Activated T-cell treated with anti-CD3 and anti-CD28 coated beads, Interleukin-2, amount 50 U/mL, for 48 hours (primary cell): ENCODE measurements at regions not wholly inside any gene's neighbourhood (a gene's known extent, or its start where the extent isn't known, plus 50 kb on each side); places are given as distances from the start of the nearest gene placed in this dataset.
"Not testable (repeated sequence)": the region's sequence is repeated elsewhere in the genome, so short reads cannot be mapped to it uniquely, and the experiment has no call there.

Experiments used
- DNase-seq, 2 experiments: peaks; one replicate each; pipeline ENCODE4 v3.0.0-alpha.2; 2020

DNA sequence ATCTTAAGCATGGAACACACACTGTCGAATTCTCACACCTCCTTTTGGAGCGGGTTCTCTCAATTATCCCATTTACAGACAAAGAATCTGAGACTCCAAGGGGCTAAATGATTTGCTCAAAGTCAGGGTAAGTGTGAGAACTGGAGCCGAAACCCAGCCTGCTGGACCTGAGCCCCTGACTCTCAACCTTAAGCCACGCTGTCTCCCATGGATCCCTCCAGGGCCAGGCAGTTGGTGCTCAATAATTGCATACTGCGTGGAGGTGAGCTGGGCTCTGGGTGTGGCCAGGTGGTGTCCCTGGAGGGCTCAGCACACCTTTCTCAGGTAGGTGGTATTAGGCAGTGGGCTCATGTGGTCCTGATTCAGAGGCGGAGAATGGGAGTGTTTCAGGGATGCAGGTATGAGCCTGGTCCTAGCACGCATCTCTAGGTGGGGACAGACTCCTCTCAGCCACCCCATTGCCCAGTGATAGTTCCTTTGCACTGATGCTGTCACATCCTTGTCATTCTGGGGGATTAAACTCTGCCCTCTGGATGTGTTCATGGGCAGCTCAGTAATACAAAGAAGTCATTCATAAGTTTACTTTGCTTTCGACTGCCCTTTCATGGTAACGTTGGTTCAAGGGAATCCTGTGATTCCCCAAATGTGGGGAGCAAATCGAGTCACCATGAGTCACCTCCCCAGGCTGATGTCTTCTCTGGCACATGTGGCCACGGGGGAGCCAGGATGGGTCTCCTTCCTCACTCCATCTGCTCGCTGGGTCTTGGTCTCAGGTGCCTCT is 399.5 kb upstream of the TNRC6C start:
- no peak for DNase-seq

DNA sequence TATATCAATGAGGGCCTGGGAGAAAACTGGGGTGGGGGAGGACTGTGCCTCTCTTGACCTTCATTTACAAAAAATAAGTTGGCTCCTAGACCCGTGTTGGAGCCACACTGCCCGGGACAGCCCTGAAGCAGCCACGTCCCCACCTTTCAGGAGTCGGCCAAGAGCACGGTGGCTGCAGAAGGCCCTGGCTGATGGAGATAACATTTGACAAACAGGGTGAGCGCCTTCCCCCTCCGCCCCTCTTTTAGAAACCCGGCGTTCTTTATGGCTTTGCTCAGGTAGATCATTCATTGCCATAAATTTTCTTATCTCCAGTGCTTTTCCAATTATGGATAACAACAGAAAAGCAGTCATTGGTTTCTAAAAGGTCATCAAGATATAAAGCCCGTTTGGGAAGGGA is 398.1 kb upstream of the TNRC6C start:
- no peak for DNase-seq

DNA sequence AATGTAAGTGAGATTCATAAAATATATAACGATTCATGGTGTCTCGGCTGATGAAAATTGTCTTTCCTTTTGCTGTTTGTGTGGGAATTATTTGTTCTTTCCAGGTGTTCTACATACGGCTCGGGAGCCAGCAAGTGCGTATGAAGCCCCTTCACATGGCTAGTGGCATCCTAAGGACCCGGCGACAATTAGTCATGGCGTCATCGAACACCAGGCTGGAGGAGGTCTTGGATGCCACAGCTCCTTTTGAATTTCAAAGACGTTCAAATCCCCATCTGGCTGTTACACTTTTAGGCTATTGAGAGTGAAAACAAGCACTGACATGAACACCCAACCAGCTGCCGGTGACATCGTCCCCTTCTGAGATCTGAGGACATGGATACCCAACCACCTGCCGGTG is 397.7 kb upstream of the TNRC6C start:
- no peak for DNase-seq

DNA sequence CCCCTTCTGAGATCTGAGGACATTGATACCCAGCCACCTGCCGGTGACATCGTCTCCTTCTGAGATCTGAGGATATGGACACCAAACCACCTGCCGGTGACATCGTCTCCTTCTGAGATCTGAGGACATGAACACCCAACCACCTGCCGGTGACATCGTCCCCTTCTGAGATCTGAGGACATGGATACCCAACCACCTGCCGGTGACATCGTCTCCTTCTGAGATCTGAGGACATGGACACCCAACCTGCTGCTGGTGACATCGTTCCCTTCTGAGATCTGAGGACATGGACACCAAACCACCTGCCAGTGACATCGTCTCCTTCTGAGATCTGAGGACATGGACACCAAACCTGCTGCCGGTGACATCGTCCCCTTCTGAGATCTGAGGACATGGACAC is 396.1 kb upstream of the TNRC6C start:
- not testable (repeated sequence) for DNase-seq

DNA sequence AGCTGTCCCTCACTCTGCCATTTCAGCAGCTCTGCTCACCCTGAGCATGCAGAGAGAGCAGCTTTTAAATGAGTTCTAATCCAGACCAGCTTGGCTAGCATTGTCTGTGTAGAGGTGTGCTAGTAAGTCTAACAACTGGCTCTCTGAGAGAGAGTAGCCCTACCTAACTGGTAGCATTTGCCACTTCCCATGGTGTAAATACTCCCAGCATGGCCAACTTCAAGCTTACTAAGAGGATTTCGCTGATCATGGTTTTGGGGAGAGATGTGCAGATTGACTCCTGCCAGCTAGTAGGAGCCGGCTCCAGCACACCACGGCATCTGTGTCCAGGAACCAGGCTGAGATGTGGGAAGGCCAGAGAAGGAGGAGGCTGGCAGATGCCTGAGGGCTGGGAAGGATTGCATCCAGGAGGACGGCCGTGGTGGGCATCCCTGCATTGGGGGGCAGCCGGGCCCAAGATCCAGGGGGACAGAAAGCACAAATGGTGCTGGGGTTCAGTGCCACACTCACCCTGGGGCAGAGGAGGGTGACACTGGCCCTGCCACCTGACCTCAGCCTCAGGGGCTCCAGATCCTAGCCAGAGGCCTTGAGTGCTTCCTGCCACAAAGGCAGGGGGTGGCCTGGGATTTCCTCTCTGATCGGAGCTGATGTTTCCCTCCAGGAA is 394.9 kb upstream of the TNRC6C start:
- no peak for DNase-seq

DNA sequence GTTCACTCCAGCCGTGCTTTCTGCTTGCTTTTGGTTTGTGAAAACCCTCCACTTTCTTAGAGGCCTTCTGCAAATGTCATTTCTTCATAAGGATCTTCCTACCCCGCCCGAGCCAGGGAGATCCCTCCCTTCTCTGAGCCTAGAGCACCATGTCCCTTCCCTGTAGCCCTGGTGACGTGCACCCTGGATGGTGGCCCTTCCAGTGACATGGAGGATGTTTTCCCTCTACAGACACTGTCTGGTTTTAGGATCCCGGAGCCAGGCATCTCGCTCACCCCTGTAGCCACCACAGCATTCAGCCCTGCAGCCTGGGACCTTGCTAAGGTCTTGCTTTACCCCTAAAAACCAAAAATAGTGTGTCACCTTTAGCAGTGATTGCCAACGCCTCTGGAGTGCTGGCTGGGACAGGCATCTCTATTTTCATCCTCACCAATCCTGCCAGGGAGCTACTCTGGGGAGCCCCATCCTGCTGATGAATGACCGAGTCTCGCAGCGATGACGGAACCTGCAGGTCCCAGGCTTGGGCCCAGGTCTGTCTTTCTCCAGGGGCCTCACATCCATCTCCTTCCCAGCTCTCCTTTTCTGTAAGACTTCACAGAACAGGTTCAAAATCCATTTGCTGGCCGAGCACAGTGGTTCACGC is 394.1 kb upstream of the TNRC6C start:
- no peak for DNase-seq

DNA sequence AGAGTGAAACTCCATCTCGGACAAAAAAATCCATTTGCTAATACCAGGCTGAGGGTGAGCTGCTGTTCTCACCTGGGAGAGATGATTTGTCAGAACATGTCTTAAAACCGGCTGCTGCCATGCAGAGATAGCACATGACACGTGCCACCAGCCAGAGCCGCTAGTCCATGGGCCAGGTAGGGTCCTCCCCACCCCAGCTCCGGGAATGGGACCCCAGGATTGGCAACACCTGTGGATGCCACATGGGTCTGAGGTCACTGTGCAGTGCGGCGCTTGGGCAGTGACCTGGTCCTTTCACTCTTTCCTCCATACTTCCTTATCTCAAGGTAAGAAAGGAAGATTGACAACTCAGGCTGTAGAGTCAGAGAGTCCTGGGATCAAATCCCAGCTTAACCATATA is 393.3 kb upstream of the TNRC6C start:
- no peak for DNase-seq

DNA sequence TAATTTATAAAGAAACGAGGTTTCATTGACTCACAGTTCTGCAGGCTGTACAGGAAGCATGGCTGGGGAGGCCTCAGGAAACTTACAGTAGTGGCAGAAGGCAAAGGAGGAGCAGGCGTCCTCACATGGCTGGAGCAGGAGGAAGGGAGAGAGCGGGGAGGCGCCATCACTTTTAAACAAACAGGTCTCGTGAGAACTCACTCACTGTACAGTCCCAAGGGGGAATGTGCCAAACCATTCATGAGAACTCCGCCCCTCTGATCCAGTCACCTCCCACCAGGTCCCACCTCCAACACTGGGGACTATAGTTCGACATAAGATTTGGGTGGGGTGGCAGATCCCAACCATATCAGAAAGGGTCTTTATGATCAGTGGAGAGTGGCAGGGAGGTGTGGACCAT is 392.4 kb upstream of the TNRC6C start:
- DNase-seq, result no peak

DNA sequence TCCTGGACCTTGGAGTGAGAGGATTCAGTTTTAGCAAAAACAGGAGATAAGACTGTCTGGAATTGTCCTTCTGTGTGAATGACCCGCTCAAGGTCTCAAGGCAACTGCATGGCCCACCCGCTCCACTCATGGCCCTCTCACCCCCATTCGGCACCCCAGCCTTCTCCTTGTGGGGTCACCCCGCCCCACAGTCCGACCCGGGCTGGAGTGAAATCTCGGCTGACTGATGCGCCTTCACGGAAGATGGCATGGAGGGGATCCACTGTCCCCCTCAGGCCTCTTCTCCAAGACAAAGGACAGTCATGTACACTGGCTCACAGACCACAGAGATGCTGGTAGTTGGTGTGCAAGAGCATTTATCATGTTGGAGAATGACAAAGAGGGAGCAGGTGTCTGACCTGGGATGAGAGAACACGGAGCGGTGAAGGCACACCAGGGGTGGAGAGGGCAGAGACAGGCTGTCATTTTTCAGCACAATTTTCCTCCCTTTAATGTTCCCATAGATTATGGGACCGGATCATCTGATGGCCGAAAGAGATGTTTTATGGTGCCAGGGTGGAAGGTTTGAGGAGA is 391.9 kb upstream of the TNRC6C start:
- DNase-seq, result no peak

DNA sequence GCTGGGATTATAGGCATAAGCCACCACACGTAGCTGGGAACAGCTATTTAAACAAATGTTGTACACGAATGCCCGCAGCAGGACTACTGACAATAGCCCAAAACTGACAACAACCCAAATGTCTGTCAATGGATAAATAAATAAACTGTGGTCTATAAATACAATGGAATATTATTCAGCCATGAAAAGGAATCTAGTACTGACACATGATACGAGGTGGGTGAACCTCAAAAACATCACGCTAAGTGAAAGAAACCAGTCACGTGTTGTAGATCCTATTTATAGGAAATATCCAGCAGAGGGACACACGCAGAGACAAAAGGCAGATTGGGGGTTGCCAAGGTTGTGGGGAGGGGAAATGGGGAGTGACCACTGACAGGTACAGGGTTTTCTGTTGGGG is 390.0 kb upstream of the TNRC6C start:
- DNase-seq, result no peak

DNA sequence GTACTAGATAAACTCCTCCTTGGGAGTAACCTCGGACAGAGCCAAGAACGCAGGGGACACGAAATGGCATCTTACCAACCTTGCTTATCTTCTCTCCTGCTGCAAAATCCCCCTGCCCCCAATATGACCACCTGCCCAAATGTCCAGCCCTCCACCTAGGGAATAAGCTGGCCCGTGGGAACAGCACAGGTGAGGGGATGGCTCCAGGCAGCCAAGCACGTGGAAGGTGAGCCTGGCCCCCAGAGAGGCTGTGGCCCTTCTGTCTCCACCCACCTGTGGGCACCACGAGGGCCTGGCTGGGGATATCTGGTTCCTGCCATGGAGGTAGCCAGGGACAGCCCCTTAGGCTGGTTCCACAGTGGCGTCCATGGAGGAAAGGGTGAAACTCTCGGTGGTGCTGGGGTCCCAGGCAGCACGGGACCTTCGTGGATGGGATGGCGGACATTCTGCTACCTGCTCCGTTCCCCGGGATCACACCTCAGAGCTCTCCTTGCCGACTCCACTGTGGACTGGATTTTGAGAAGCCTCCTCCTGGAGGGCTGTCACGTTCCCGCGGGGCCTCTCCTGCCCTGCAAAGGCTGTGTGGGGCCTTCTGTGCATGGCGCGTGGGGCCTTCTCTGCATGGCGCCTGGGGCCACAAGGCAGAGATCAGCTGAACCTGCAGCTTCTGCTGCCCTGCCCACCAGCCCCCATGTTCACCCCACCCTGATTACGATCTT is 388.5 kb upstream of the TNRC6C start:
- no peak for DNase-seq

DNA sequence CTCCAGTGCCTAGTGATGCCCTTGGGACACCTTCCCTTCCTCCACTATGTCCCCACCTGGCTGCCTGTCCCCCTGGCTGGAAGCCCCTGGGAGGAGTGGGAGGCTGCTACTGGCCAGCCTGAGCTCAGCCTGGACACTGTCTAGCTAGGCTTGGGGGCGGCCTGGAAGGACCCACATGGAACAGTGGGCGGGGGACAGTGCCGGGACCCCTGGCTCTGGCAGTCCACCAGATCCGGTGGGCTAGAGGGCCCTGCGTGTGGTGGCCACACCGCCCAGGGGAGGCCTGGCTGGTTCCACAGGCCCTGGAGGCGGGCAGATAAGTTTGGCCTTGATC is 388.0 kb upstream of the TNRC6C start:
- no peak for DNase-seq

DNA sequence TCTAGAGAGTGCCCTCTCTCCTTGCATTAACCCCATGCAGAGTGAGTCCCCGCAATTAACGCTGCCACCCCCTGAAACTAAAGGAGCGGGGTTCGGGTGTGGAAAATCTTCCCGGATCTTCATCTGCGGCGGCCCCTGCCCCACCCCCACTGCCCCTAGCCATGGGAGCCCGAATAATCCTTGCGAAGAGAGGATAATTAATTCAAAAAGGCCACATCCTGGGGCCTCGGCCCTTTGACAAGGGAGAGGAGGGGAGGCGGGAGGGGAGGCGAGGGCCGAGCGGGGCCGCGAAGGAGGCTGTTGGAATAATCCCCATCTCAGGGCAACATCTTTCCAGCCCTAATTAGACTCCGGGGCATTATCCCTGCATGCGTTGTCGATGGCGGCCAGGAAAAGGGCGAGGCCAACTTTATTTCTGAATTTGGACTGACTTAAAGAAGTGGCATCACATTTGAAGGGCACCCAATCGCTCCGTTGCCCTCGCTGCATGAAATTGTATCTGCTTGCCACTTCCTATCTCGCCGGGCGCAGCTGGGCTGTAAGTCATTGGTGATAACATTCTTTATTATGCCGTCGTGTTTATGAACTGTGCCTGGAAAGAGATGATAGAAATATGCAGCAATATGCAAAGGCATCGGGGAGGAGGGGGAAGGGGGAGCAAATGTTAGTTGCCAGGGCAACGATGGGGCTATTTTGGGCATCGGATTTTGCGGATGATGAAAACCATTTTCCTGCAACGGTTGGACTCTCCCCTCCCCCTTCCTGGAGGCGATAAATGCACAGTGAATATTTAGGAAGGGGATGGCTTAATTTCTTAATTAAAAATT is 387.1 kb upstream of the TNRC6C start:
- no peak for DNase-seq

DNA sequence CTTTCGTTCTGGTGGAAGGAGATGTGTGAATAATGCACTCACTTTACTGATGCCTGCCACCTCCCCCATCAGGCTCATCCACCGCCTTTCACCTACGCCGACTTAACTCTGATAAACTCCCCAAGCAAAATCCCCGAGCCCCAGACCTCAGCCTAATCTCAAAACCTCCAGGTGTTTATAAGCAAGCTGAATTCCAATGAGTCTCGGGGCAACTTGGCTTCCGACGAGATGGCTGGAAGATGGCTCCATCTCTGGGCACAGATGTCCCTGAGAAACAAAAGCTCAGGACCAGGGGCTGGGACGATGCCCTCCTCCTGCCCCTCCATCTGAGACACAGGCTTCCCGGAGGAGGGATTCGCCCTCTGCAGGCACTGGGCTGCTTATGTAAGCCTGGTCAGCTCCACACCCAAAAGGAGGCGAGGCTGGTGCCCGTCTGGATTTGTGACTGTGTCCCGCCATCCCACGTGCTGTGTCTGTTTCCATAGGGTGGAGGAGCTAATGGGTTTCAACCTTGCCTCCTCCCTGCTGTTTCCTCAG is 386.4 kb upstream of the TNRC6C start:
- no peak for DNase-seq

DNA sequence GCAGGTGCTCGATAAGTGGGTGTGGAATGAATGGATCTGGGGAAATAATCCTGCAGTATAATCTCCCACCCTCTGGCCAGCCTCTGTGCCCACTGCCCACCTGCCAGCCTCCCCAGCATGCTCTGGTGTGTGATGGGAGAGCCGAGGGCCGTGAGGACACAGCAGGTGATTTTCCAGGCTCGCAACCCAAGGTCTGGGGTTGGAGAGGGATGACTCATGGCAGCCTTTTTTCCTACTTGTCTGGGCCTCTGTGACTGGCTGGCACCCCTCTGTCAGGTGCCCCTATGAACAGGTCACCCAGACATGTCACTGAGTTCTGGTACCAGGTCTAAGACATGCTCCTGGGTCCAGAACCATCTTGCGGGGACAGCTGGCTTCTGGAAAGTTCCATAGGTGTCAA is 385.7 kb upstream of the TNRC6C start:
- DNase-seq, result no peak

DNA sequence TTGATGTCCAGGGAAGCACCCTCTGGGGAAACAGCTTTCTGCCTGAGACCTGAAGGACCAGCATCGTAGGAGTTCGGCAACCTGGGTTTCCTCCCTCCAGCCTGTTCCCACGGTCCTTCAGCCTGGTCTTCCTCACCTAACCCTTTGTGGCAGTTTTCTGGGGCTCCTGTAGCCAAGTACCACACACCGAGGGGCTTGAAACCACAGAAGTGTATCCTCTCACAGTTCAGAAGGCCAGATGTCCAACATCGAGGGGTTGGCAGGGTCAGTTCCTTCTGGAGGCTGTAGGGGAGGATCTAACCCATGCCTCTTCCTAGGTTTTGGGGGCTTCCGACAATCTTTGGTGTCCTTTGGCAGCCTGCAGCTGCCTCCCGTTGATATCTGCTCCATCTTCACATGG is 381.0 kb upstream of the TNRC6C start:
- DNase-seq, result no peak

DNA sequence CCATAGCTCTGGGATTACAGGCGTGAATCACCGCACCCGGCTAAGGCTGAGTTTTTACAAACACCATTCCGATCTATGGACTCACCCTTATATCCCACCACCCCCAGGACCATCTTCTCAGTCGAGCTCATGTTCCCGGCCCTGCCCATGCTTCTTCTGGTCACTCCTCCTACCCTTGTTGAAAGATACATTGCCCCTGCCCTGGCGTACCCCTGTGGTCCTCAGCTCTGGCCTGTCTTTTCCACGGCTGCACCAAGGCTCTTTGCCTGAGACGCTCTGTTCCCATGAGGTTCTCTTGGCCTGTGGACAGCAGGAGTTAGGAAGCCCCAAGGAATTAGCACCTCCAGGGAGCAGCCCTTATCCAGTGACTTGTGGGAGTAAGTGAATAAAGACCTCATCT is 379.4 kb upstream of the TNRC6C start:
- no peak for DNase-seq

DNA sequence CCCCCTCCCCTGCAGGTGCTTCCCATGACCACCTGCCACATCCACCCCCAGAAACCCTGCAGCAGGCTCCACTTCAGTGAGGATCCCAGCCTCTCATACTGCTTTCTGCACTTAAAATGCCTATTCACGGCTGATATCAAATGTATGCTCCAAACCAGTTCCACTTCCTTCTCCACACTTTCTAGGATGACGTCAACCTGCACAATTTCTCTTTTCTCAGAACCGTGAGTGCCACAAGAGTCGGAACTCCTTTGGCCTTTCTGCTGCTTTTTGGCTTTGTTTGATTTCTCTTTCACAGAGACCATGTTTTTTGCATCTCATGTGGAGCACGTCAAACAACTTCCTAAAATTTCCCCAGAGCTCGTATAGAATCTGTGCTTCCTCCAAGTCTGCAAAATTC is 378.8 kb upstream of the TNRC6C start:
- DNase-seq, result no peak

DNA sequence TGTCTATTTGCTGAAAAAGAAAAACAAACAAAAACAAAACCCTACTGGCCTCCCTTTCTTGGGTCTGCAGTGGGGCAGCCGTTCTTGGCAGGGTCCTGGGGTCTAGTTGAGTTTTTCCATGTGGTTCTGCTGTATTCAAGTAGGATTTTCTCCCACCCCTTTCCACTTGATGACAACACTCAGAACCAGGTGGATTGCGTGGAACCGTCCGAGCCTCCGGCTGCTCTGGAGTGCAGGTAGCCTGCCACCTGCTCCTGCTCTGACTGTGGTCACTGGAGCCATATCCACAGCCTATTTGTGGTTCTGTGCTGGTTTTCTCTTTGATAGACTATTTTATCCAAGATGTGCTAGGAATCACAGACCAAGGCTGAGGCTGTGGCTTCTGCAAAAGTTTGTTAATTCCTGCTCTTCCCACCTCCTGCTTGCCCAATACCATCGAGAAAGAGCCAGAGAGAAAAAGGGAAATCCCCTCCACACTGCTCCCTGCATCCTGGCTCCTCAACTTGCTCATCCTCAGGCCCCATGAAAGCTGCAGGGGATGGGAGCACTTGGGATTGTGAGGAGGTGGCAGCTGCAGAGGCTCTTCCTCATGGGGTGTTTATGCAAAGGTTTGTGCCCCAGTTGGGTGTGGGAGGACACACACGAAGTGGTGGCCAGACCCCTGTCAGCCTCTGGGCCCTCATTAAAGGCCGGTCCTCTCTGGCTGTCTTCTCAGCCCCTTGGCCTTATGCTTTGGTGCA is 377.8 kb upstream of the TNRC6C start:
- DNase-seq, result no peak

DNA sequence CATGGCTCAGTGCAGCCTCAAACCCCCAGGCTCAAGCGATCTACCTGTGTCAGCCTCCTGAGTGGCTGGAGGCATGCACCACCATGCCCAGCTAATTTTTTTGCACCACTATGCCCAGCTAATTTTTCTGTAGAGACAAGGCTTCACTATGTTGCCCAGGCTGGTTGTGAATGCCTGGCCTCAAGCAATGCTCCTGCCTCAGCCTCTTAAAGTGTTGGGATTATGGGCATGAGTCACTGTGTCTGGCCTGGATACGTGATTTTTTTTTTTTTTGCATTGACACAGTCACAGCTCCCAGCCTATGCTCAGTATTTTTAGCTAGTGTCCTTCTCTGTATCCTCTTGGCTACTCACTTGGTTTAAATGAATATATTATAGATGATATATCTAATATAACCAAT is 377.0 kb upstream of the TNRC6C start:
- DNase-seq, result no peak

DNA sequence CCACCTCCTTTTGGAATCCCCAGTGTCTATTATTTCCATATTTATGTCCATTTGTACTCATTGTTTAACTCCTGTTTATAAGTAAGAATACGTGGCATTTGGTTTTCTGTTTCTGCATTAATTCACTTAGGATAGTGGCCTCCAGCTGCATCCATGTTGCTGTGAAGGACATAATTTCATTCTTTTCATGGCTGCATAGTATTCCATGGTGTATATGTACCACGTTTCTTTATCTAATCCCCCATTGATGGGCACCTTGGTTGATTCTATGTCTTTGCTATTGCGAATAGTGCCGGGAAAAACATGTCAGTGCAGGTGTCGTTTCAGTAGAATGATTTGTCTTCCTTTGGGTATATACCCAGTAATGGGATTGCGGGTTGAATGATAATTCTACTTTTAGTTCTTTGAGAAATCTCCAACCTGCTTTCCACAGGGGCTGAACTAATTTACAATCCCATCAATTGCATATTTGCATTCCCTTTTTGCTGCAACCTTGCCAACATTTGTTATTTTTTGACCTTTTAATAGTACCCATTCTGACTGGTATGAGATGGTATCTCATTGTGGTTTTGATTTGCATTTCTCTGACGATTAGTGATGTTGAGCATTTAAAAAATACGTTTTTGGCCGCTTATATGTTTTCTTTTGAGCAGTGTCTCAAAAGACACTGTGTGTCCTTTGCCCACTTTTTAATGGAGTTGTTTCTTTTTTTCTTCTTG is 373.2 kb upstream of the TNRC6C start:
- DNase-seq, result no peak
